GM12892 (cell line): ENCODE measurements at regions not wholly inside any gene's neighbourhood (a gene's known extent, or its start where the extent isn't known, plus 50 kb on each side); places are given as distances from the start of the nearest gene placed in this dataset.

Experiments used
- POLR2A ChIP-seq: IDR thresholded peaks from 2 replicates; pipeline ENCODE4 v1.6.1; 2011; ENCODE audit warnings: low read depth, low read length, control low read depth
- POLR2AphosphoS5 ChIP-seq: IDR thresholded peaks from 2 replicates; pipeline ENCODE4 v1.6.1; 2011; ENCODE audit warnings: low read depth, low read length, control low read depth
- TAF1 ChIP-seq: IDR thresholded peaks from 2 replicates; pipeline ENCODE4 v1.6.1; 2011; ENCODE audit warnings: low read depth, mild to moderate bottlenecking, control low read depth, low read length, borderline replicate concordance

GRCh38 chr17:83200751-83201150 lies 121.3 kb downstream of the METRNL start:
- TF ChIP-seq POLR2A, result no peak
- TF ChIP-seq POLR2AphosphoS5, result no peak
- no peak for TF ChIP-seq TAF1
